ENCODE measurements at regions not wholly inside any gene's neighbourhood (a gene's known extent, or its start where the extent isn't known, plus 50 kb on each side); places are given as distances from the start of the nearest gene placed in this dataset.

DNA sequence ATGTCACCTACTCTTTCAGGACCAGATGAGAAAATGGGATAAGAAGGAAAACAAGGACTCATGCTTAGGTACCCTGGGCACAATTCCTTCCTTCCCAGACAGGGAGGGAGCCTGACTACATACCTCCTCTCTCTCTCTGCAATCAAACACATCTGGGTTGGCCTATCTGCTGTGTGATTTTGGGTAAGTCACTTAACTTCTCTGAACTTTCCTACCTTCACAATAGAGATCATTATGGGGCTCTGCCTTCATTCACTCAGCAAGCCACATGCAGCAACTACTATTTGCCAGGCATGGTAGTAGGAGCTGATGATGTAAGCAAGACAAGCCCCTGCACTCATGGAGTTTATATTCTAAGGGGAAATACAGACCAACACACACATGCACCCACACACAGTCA lies 251.2 kb downstream of the SHQ1 start:
- BruUV-seq (replicated peaks) = no TSS peak
- CTCF ChIA-PET = no interaction called here
- in situ Hi-C loops (cut with HindIII; ENCODE audit: low pct_unique_long_range_greater_than_20kb, low sequenced_read_pairs) = no loop called here
- Histone ChIP-seq H3K4me1 (ENCODE audit: control insufficient read depth, insufficient read depth, low read length) (no peaks in the 10 kb centered on the region), H3K9me3 (ENCODE audit: control insufficient read depth, insufficient read depth, low read depth, low read length) (no peaks in the 10 kb centered on the region), H3K27me3 (ENCODE audit: control insufficient read depth, insufficient read depth, low read length) (peaks cover 2% of the 10 kb centered on the region; the same call in 1 of the 2 replicates), H3K27ac (ENCODE audit: low read length) (no peak overlapping the region), H3K4me3 (ENCODE audit: low read depth in 2 of 2, low read length in 2 of 2) (no peak overlapping the region), H3K36me3 (ENCODE audit: control insufficient read depth, insufficient read depth, low read length) (no peaks in the 10 kb centered on the region)
- ATAC-seq (no peak), DNase-seq (ENCODE audit: low read depth, low spot score) (no peak)
- POLR2A ChIA-PET = no interaction called here
- intact Hi-C loops (cut with micrococcal nuclease; ENCODE audit: unreplicated experiment) = no loop called here
- TF ChIP-seq TCF7L2 (IDR thresholded peaks at IDR 0.05; ENCODE audit: low read depth, low read length) = no peak
- TF ChIP-seq, protein P1, sequence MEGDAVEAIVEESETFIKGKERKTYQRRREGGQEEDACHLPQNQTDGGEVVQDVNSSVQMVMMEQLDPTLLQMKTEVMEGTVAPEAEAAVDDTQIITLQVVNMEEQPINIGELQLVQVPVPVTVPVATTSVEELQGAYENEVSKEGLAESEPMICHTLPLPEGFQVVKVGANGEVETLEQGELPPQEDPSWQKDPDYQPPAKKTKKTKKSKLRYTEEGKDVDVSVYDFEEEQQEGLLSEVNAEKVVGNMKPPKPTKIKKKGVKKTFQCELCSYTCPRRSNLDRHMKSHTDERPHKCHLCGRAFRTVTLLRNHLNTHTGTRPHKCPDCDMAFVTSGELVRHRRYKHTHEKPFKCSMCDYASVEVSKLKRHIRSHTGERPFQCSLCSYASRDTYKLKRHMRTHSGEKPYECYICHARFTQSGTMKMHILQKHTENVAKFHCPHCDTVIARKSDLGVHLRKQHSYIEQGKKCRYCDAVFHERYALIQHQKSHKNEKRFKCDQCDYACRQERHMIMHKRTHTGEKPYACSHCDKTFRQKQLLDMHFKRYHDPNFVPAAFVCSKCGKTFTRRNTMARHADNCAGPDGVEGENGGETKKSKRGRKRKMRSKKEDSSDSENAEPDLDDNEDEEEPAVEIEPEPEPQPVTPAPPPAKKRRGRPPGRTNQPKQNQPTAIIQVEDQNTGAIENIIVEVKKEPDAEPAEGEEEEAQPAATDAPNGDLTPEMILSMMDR (IDR thresholded peaks at IDR 0.05) = no peak
- TF ChIP-seq POLR2AphosphoS5 (IDR thresholded peaks at IDR 0.05; ENCODE audit: low read depth, low read length) = no peak
- TF ChIP-seq SIN3A (IDR thresholded peaks at IDR 0.05; ENCODE audit: borderline replicate concordance, insufficient read depth, low read depth, low read length) = no peak
- TF ChIP-seq, protein P2, sequence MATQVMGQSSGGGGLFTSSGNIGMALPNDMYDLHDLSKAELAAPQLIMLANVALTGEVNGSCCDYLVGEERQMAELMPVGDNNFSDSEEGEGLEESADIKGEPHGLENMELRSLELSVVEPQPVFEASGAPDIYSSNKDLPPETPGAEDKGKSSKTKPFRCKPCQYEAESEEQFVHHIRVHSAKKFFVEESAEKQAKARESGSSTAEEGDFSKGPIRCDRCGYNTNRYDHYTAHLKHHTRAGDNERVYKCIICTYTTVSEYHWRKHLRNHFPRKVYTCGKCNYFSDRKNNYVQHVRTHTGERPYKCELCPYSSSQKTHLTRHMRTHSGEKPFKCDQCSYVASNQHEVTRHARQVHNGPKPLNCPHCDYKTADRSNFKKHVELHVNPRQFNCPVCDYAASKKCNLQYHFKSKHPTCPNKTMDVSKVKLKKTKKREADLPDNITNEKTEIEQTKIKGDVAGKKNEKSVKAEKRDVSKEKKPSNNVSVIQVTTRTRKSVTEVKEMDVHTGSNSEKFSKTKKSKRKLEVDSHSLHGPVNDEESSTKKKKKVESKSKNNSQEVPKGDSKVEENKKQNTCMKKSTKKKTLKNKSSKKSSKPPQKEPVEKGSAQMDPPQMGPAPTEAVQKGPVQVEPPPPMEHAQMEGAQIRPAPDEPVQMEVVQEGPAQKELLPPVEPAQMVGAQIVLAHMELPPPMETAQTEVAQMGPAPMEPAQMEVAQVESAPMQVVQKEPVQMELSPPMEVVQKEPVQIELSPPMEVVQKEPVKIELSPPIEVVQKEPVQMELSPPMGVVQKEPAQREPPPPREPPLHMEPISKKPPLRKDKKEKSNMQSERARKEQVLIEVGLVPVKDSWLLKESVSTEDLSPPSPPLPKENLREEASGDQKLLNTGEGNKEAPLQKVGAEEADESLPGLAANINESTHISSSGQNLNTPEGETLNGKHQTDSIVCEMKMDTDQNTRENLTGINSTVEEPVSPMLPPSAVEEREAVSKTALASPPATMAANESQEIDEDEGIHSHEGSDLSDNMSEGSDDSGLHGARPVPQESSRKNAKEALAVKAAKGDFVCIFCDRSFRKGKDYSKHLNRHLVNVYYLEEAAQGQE (IDR thresholded peaks at IDR 0.05; ENCODE audit: insufficient read depth in 1 of 2, low read depth in 2 of 2, low read length in 1 of 2) = no peak

DNA sequence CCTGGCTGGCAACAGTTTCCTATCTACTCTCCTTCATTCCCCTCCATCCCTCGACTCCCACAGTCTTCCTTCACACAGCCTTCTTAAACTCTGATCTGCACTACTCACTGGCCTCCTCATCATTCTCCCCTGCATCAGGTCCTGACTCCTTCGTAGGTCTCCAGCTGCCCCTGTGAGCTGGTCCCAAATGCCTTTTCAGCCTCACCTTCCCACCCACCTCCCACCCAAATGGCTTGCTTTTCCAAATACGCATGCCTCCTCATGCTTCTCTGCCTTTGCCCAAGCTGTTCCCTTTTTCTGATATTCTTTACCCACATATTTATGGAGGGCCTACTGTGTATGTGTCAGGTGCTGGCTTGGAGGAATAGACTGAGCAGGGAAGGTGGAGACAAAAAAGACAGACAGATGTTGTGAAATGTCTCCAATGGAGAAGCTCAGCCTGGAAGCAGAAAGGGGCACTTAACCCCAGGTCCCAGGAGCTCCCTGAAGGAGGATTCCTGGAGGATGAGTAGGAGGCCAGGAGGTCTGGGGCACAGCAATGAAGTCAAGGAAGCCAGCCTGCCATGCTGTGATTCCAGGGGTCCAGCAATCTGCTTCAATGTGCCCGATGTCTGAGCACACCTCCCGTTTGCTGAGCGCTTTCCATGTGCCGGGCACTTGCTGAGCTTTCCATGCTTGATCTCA lies 252.2 kb downstream of the SHQ1 start:
- TF ChIP-seq, protein P2 (IDR thresholded peaks at IDR 0.05; ENCODE audit: insufficient read depth in 1 of 2, low read depth in 2 of 2, low read length in 1 of 2) = no peak
- no peak for TF ChIP-seq POLR2AphosphoS5 (IDR thresholded peaks at IDR 0.05; ENCODE audit: low read depth, low read length)
- TF ChIP-seq SIN3A (IDR thresholded peaks at IDR 0.05; ENCODE audit: borderline replicate concordance, insufficient read depth, low read depth, low read length) = no peak
- TF ChIP-seq TCF7L2 (IDR thresholded peaks at IDR 0.05; ENCODE audit: low read depth, low read length) = no peak
- TF ChIP-seq, protein P1 (IDR thresholded peaks at IDR 0.05) = no peak
- H3K27me3 ChIP-seq (ENCODE audit: control insufficient read depth, insufficient read depth, low read length) = peaks cover 2% of the 10 kb centered on the region; the same call in 1 of the 2 replicates
- no peak for ATAC-seq
- H3K27ac ChIP-seq (ENCODE audit: low read length) = no peak overlapping the region
- in situ Hi-C loops (cut with HindIII; ENCODE audit: low pct_unique_long_range_greater_than_20kb, low sequenced_read_pairs) (no loop called here), intact Hi-C loops (cut with micrococcal nuclease; ENCODE audit: unreplicated experiment) (no loop called here)
- DNase-seq (ENCODE audit: low read depth, low spot score) = no peak
- H3K36me3 ChIP-seq (ENCODE audit: control insufficient read depth, insufficient read depth, low read length) = no peaks in the 10 kb centered on the region
- ChIA-PET POLR2A (no interaction called here), CTCF (no interaction called here)
- no peak overlapping the region for H3K4me3 ChIP-seq (ENCODE audit: low read depth in 2 of 2, low read length in 2 of 2)
- H3K4me1 ChIP-seq (ENCODE audit: control insufficient read depth, insufficient read depth, low read length) = no peaks in the 10 kb centered on the region
- no peaks in the 10 kb centered on the region for H3K9me3 ChIP-seq (ENCODE audit: control insufficient read depth, insufficient read depth, low read depth, low read length)
- BruUV-seq (replicated peaks) = no TSS peak
